GM12864 (cell line): ENCODE measurements at regions not wholly inside any gene's neighbourhood (a gene's known extent, or its start where the extent isn't known, plus 50 kb on each side); places are given as distances from the start of the nearest gene placed in this dataset.
"Not testable (repeated sequence)": the region's sequence is repeated elsewhere in the genome, so short reads cannot be mapped to it uniquely, and the experiment has no call there.

Experiments
- DNase-seq: peaks from one replicate; pipeline ENCODE4 v3.0.0-alpha.2; 2011; ENCODE audit warnings: low read depth
- H3K4me3 ChIP-seq: 2 replicates; pipeline ENCODE4 v1.5.1; 2011; ENCODE audit warnings: mild to moderate bottlenecking, low read depth, low read length, control low read depth
- CTCF ChIP-seq: IDR thresholded peaks from 2 replicates; pipeline ENCODE4 v1.5.1; 2011; ENCODE audit warnings: low read depth, mild to moderate bottlenecking, moderate library complexity, low read length, control low read depth, inconsistent platforms; ENCODE audit errors: missing control alignments

- TF ChIP-seq CTCF, result no peak
- no peak overlapping the region for H3K4me3 ChIP-seq
- no peak for DNase-seq
These were observed 102.0 kb downstream of the HNMT start for GRCh38 chr2:138066139-138066806.

DNA sequence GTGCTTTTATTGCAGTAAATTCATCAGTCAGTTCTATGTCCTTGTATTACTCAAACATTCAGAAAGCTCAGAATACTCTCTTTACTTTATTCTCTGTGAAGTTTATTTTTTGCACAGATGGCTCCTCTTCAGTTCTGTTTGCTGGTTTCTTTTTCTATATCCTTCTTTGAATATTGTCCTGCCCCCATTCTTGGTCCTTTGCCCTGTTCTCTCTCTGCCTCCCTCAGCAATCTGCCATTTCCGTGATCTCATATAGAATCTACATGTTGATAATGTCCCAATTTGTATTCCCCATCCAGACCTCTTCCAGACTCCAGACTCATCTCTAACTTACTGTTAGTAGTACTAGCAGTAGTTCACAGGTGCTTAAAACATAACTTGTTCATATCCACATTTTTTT, 102.6 kb downstream of the HNMT start:
- TF ChIP-seq CTCF, result no peak
- H3K4me3 ChIP-seq, result no peak overlapping the region
- no peak for DNase-seq

DNA sequence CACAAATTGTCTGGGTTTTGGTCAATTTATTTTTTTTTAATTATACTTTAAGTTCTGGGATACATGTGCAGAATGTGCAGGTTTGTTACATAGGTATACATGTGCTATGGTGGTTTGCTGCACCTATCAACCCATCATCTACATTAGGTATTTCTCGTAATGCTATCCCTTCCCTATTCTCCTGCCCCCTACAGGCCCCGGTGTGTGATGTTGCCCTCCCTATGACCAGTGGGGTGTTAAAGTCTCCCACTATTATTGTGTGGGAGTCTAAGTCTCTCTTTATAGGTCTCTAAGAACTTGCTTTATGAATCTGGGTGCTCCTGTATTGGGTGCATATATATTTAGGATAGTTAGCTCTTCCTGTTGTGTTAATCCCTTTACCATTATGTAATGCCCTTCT, 104.4 kb downstream of the HNMT start:
- not testable (repeated sequence) for H3K4me3 ChIP-seq, DNase-seq

DNA sequence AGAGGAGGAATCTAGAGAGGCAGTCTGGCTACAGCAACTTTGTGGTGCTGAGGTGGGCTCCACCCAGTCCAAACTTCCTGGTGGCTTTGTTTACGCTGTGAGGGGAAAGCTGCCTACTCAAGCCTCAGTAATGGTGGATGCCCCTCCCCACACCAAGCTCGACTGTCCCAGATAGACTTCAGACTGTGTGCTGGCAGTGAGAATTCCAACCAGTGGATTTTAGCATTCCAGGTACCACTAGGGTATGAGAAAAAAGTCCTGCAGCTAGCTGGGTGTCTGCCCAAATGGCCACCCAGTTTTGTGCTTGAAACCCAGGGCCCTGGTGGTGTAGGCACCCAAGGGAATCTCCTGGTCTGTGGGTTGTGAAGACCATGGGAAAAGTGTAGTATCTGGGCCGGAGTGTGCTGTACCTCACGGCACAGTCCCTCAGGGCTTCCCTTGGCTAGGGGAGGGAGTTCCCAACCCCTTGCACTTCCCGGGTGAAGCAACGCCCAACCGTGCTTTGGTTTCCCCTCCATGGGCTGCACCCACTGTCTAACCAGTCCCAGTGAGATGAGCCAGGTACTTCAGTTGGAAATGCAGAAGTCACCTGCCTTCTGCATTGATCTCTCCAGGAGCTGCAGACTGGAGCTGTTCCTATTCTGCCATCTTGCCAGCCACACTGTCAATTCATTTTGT, 106.9 kb downstream of the HNMT start:
- not testable (repeated sequence) for H3K4me3 ChIP-seq, DNase-seq

DNA sequence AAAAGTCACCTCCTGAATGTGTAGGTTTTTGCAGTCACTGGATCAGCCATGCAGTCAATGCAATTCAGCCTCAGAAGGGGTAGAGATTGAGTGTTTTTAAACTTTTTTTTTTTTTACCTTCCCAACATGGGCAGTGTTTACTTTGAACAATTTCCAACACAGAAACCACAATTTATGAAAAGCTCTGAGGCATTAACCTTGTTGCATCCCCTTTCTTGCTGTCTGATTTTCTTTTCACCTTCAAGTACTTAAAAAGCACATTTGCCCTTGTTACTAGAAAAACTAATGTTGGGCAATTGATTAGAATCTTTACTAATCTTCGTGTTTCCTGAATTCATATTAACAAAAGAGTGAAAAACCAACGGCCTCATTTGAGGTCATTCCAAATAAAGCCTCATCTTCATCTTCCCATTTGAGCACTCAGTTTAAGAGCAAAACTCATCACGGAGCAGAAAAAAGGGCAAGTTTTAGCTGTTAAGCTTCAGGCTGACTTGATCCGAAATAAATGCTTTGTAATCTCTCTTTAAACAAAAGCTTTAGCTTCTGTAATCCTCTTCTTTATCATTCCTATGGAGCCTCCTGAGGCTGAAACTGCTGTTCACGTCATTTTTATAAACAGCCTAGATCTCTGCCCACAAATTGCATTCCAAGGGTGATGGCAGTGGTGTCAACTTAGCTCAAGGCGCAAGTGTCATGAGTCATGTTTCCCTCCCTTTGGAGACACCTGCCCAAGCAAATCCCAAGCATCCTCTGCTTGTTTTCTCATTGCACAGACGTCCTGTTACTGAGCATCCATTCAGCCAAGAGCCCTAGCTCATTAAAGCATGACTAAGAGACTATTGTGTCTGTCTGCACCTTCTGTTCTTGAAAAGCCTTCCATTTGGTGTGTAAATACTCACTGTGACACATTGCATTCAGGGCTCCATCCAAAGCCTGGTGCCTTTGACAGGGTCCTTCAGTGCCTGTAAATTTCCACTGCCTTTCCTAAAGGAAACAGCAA, 107.7 kb downstream of the HNMT start:
- TF ChIP-seq CTCF, result no peak
- DNase-seq, result no peak
- H3K4me3 ChIP-seq, result no peak overlapping the region

DNA sequence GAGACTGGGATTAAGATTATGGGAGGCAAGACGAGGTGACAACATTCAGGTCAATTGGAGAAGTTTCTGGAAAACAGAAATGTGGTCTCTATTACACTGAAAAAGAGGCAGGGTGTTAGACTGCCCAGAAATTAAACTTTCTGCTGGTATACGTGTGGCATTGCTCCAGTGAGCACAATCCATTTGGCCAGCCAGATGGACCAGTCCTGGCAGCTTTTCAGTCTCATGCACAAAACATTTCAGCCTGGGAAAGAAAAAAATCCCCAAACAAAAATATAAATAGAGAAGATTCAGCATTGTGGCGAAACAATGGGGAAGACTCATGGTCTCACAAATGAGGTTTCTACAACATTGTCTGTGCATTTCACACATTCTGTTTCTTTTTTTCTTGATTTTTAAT, 113.9 kb downstream of the HNMT start:
- no peak for DNase-seq
- TF ChIP-seq CTCF, result no peak
- H3K4me3 ChIP-seq, result no peak overlapping the region

DNA sequence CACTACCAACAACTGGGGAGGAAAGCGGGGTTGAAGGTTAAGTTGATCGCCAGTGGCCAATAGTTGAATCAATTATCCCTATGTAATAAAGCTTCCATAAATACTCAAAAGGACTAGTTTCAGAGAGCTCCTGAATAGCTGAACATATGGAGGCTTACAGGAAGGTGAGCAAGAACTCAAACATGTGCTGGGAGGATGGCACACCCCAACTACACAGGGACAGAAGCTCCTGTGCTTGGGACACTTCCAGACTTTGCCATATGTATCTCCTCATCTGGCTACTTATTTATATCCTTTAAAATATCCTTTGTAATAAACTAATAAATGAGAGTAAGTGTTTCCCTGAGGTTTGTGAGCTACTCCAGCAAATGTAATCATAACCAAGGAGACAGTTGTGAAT, 115.7 kb downstream of the HNMT start:
- H3K4me3 ChIP-seq, result no peak overlapping the region
- DNase-seq, result no peak
- TF ChIP-seq CTCF, result no peak
